Fibroblast of lung (primary cell): ENCODE measurements at regions not wholly inside any gene's neighbourhood (a gene's known extent, or its start where the extent isn't known, plus 50 kb on each side); places are given as distances from the start of the nearest gene placed in this dataset.

ENCODE experiments used
- EZH2 ChIP-seq: IDR thresholded peaks from 2 replicates; pipeline ENCODE4 v1.5.1; 2012; ENCODE audit warnings: low read length, control low read depth, mild to moderate bottlenecking; ENCODE audit errors: missing control alignments
- TF ChIP-seq, protein P1 (sequence below), 2 donors: IDR thresholded peaks in 1 of 2; conservative IDR thresholded peaks in 1 of 2; 1 replicate in 1 of 2; 2 replicates in 1 of 2; pipeline ENCODE4 v1.5.1; 2011 to 2012; ENCODE audit warnings: low read length in 2 of 2, control low read depth in 1 of 2, inconsistent platforms in 1 of 2, low read depth in 1 of 2, mild to moderate bottlenecking in 1 of 2

DNA sequence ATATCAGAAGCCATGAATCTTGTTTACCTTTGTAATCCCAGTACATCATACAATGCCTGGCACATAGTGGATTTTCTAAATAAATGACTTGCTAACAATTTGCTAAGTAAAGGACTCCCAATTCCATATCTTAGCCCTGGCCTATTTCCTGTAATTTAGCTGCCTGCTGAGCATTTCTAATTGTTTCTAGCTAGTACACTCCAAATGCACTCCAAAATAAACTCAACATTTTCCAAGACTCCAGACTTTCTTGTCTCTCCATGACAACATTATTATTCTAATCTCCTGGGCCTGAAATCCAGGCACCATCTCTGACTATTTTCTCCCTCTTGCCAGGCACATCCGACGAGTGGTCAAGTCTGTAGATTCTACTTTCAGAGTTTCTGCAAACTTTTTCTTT is 773.5 kb downstream of the SQOR start:
- no peak for TF ChIP-seq EZH2
- TF ChIP-seq, protein P1, sequence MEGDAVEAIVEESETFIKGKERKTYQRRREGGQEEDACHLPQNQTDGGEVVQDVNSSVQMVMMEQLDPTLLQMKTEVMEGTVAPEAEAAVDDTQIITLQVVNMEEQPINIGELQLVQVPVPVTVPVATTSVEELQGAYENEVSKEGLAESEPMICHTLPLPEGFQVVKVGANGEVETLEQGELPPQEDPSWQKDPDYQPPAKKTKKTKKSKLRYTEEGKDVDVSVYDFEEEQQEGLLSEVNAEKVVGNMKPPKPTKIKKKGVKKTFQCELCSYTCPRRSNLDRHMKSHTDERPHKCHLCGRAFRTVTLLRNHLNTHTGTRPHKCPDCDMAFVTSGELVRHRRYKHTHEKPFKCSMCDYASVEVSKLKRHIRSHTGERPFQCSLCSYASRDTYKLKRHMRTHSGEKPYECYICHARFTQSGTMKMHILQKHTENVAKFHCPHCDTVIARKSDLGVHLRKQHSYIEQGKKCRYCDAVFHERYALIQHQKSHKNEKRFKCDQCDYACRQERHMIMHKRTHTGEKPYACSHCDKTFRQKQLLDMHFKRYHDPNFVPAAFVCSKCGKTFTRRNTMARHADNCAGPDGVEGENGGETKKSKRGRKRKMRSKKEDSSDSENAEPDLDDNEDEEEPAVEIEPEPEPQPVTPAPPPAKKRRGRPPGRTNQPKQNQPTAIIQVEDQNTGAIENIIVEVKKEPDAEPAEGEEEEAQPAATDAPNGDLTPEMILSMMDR (conservative IDR thresholded peaks at IDR 0.05 in 1 of 2, IDR thresholded peaks at IDR 0.05 in 1 of 2; ENCODE audit: low read depth in 1 of 2, low read length in 2 of 2), result no peak
